Activated naive CD4-positive, alpha-beta T cell treated with anti-CD3 and anti-CD28 coated beads, Interleukin-2, amount 50 U/mL, for 72 hours (primary cell): ENCODE measurements at regions not wholly inside any gene's neighbourhood (a gene's known extent, or its start where the extent isn't known, plus 50 kb on each side); places are given as distances from the start of the nearest gene placed in this dataset.

ENCODE experiments used
- ATAC-seq, 2 donors: fragments of 150-1000 bp; cut with Tn5 transposase; 2 replicates each; pipeline ENCODE4 v1.10.0; 2021; ENCODE audit warnings: mild to moderate bottlenecking in 2 of 2, moderate library complexity in 2 of 2
- DNase-seq, 2 donors: peaks; one replicate each; pipeline ENCODE4 v3.0.0; 2021 to 2022; ENCODE audit warnings: low spot score in 2 of 2
- H3K27ac Mint-ChIP-seq, 2 donors: one replicate each; pipeline ENCODE4 v1.8.0; 2022; ENCODE audit warnings: mild to moderate bottlenecking in 2 of 2, mixed read lengths in 2 of 2
- H3K36me3 Mint-ChIP-seq, 2 donors: one replicate each; pipeline ENCODE4 v1.8.0; 2022; ENCODE audit warnings: mixed read lengths in 2 of 2
- H3K9me3 Mint-ChIP-seq, 2 donors: one replicate each; pipeline ENCODE4 v1.8.0; 2022; ENCODE audit warnings: mixed read lengths in 2 of 2

GRCh38 chr3:180296971-180297370 lies 260.2 kb upstream of the PEX5L start:
- Mint-ChIP-seq H3K9me3 (peaks cover 3 to 4% of the 10 kb centered on the region in 2 donors), H3K36me3 (no peaks in the 10 kb centered on the region), H3K27ac (no peak overlapping the region)
- DNase-seq (no peak), ATAC-seq (no peak)

- ATAC-seq (no peak), DNase-seq (no peak)
- H3K9me3 Mint-ChIP-seq: peaks cover 0 to 7% of the 10 kb centered on the region in 2 donors
- H3K27ac Mint-ChIP-seq: no peak overlapping the region
- H3K36me3 Mint-ChIP-seq: no peaks in the 10 kb centered on the region
These were observed 269.4 kb upstream of the PEX5L start for GRCh38 chr3:180306155-180306554.

GRCh38 chr3:180306691-180307090 lies 270.0 kb upstream of the PEX5L start:
- Mint-ChIP-seq H3K9me3 (peaks cover 0 to 7% of the 10 kb centered on the region in 2 donors), H3K27ac (no peak overlapping the region), H3K36me3 (no peaks in the 10 kb centered on the region)
- no peak for ATAC-seq
- DNase-seq: no peak

- no peak for ATAC-seq
- DNase-seq: no peak
- Mint-ChIP-seq H3K9me3 (peaks cover 5 to 7% of the 10 kb centered on the region in 2 donors), H3K36me3 (no peaks in the 10 kb centered on the region), H3K27ac (no peak overlapping the region)
These were observed 274.5 kb upstream of the PEX5L start for GRCh38 chr3:180311242-180311641.

GRCh38 chr3:180316321-180316720 lies 279.6 kb upstream of the PEX5L start:
- DNase-seq (no peak), ATAC-seq (no peak)
- H3K27ac Mint-ChIP-seq: no peak overlapping the region
- H3K9me3 Mint-ChIP-seq: peaks cover 0 to 5% of the 10 kb centered on the region in 2 donors
- no peaks in the 10 kb centered on the region for H3K36me3 Mint-ChIP-seq

- Mint-ChIP-seq H3K27ac (no peak overlapping the region), H3K9me3 (peaks cover 2 to 7% of the 10 kb centered on the region in 2 donors), H3K36me3 (peaks cover 0 to 6% of the 10 kb centered on the region in 2 donors)
- no peak for ATAC-seq
- DNase-seq: no peak
These were observed 282.5 kb upstream of the TTC14 start for GRCh38 chr3:180319461-180319860.

GRCh38 chr3:180320631-180321030 lies 281.3 kb upstream of the TTC14 start:
- Mint-ChIP-seq H3K27ac (no peak overlapping the region), H3K9me3 (peaks cover 3 to 9% of the 10 kb centered on the region in 2 donors), H3K36me3 (peaks cover 0 to 6% of the 10 kb centered on the region in 2 donors)
- no peak for DNase-seq
- no peak for ATAC-seq

GRCh38 chr3:180321534-180321933 lies 280.4 kb upstream of the TTC14 start:
- Mint-ChIP-seq H3K27ac (no peak overlapping the region), H3K9me3 (peaks cover 3 to 9% of the 10 kb centered on the region in 2 donors), H3K36me3 (peaks cover 0 to 6% of the 10 kb centered on the region in 2 donors)
- DNase-seq: no peak
- no peak for ATAC-seq

GRCh38 chr3:180322829-180323228 lies 279.1 kb upstream of the TTC14 start:
- H3K27ac Mint-ChIP-seq: no peak overlapping the region
- peaks cover 3 to 9% of the 10 kb centered on the region in 2 donors for H3K9me3 Mint-ChIP-seq
- ATAC-seq (no peak), DNase-seq (no peak)
- peaks cover 0 to 6% of the 10 kb centered on the region in 2 donors for H3K36me3 Mint-ChIP-seq

- Mint-ChIP-seq H3K36me3 (peaks cover 0 to 6% of the 10 kb centered on the region in 2 donors), H3K9me3 (peaks cover 3 to 9% of the 10 kb centered on the region in 2 donors), H3K27ac (no peak overlapping the region)
- DNase-seq (no peak), ATAC-seq (no peak)
These were observed 277.2 kb upstream of the TTC14 start for GRCh38 chr3:180324791-180325190.

- Mint-ChIP-seq H3K9me3 (peaks cover 3 to 9% of the 10 kb centered on the region in 2 donors), H3K27ac (no peak overlapping the region), H3K36me3 (peaks cover 0 to 6% of the 10 kb centered on the region in 2 donors)
- DNase-seq (no peak), ATAC-seq (no peak)
These were observed 276.4 kb upstream of the TTC14 start for GRCh38 chr3:180325533-180325932.

- no peak for ATAC-seq
- Mint-ChIP-seq H3K27ac (no peak overlapping the region), H3K36me3 (peaks cover 0 to 6% of the 10 kb centered on the region in 2 donors), H3K9me3 (peaks cover 3 to 9% of the 10 kb centered on the region in 2 donors)
- no peak for DNase-seq
These were observed 276.0 kb upstream of the TTC14 start for GRCh38 chr3:180325958-180326357.

GRCh38 chr3:180329187-180329586 lies 272.8 kb upstream of the TTC14 start:
- peaks cover 11 to 13% of the 10 kb centered on the region in 2 donors for H3K9me3 Mint-ChIP-seq
- DNase-seq (no peak), ATAC-seq (no peak)
- no peak overlapping the region for H3K27ac Mint-ChIP-seq
- H3K36me3 Mint-ChIP-seq: peaks cover 0 to 2% of the 10 kb centered on the region in 2 donors

GRCh38 chr3:180329847-180330246 lies 272.1 kb upstream of the TTC14 start:
- DNase-seq (no peak), ATAC-seq (no peak)
- Mint-ChIP-seq H3K9me3 (peaks cover 8 to 9% of the 10 kb centered on the region in 2 donors), H3K27ac (no peak overlapping the region), H3K36me3 (no peaks in the 10 kb centered on the region)

GRCh38 chr3:180330440-180330839 lies 271.5 kb upstream of the TTC14 start:
- DNase-seq (no peak), ATAC-seq (no peak)
- no peak overlapping the region for H3K27ac Mint-ChIP-seq
- H3K36me3 Mint-ChIP-seq: no peaks in the 10 kb centered on the region
- peaks cover 8 to 9% of the 10 kb centered on the region in 2 donors for H3K9me3 Mint-ChIP-seq

- no peak overlapping the region for H3K27ac Mint-ChIP-seq
- no peaks in the 10 kb centered on the region for H3K36me3 Mint-ChIP-seq
- ATAC-seq: no peak
- H3K9me3 Mint-ChIP-seq: peaks cover 13 to 14% of the 10 kb centered on the region in 2 donors
- DNase-seq: no peak
These were observed 269.4 kb upstream of the TTC14 start for GRCh38 chr3:180332608-180333007.

GRCh38 chr3:180335050-180335449 lies 266.9 kb upstream of the TTC14 start:
- Mint-ChIP-seq H3K36me3 (no peaks in the 10 kb centered on the region), H3K9me3 (peaks cover 13 to 14% of the 10 kb centered on the region in 2 donors), H3K27ac (no peak overlapping the region)
- DNase-seq: no peak
- ATAC-seq: no peak

GRCh38 chr3:180340395-180340794 lies 261.6 kb upstream of the TTC14 start:
- no peak for DNase-seq
- Mint-ChIP-seq H3K9me3 (peaks cover 6 to 9% of the 10 kb centered on the region in 2 donors), H3K27ac (no peak overlapping the region), H3K36me3 (no peaks in the 10 kb centered on the region)
- no peak for ATAC-seq

- no peaks in the 10 kb centered on the region for H3K36me3 Mint-ChIP-seq
- no peak overlapping the region for H3K27ac Mint-ChIP-seq
- DNase-seq (no peak), ATAC-seq (no peak)
- peaks cover 2 to 6% of the 10 kb centered on the region in 2 donors for H3K9me3 Mint-ChIP-seq
These were observed 260.4 kb upstream of the TTC14 start for GRCh38 chr3:180341516-180341915.
